ENCODE measurements at regions not wholly inside any gene's neighbourhood (a gene's known extent, or its start where the extent isn't known, plus 50 kb on each side); places are given as distances from the start of the nearest gene placed in this dataset.

DNA sequence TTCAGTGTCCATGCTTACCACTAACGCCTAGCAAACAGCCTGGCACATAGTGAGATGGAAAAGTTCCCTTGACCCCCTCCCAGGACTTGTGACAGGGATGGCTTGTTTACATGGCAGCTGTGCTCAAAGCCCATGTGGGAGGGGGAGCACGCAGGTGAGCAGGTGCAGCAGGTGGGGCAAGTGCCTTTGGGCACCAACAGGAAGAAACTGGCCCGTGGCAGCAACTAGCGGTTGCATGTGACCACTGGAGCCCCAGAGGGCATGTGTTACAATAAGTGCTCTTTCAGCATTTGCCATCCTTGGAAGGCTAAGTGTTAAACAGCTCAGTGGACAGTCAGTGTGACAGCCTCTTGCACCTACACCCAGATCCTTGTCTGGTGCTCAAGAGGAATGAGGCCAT, 734.6 kb downstream of the TUSC7 start:
- ChIA-PET CTCF (no interaction called here), POLR2A (no interaction called here)
- no peak overlapping the region for H3K27ac Mint-ChIP-seq
- DNase-seq (no peak), ATAC-seq (ENCODE audit: low read depth) (no peak)
- TF ChIP-seq, protein P1, sequence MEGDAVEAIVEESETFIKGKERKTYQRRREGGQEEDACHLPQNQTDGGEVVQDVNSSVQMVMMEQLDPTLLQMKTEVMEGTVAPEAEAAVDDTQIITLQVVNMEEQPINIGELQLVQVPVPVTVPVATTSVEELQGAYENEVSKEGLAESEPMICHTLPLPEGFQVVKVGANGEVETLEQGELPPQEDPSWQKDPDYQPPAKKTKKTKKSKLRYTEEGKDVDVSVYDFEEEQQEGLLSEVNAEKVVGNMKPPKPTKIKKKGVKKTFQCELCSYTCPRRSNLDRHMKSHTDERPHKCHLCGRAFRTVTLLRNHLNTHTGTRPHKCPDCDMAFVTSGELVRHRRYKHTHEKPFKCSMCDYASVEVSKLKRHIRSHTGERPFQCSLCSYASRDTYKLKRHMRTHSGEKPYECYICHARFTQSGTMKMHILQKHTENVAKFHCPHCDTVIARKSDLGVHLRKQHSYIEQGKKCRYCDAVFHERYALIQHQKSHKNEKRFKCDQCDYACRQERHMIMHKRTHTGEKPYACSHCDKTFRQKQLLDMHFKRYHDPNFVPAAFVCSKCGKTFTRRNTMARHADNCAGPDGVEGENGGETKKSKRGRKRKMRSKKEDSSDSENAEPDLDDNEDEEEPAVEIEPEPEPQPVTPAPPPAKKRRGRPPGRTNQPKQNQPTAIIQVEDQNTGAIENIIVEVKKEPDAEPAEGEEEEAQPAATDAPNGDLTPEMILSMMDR (IDR thresholded peaks at IDR 0.05) = no peak
- no peak overlapping the region for H3K4me3 Mint-ChIP-seq
- intact Hi-C loops (cut with micrococcal nuclease) = no loop called here
- H3K27me3 Mint-ChIP-seq = no peaks in the 10 kb centered on the region
- no peaks in the 10 kb centered on the region for H3K9me3 Mint-ChIP-seq
- H3K36me3 Mint-ChIP-seq (ENCODE audit: low read depth) = no peaks in the 10 kb centered on the region
- no peaks in the 10 kb centered on the region for H3K4me1 Mint-ChIP-seq

DNA sequence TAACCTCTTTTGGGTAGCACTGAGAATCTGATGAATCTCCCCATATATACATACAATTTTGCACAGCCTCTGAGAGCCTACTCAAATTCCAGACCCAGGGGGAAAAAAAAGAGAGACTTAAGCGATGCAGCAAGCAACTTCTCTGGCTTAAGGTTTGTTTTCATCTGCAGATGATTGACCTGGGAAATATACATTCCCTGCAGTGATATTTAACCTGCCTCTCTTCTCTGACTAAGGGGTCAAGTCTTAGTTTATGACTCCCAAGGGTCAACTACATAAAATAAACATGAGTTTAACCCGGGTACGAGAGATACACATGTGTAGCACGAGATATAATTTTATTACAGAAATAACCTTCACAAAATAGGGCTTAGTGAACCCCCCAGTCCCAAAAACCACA, 737.8 kb downstream of the TUSC7 start:
- H3K9me3 Mint-ChIP-seq = no peaks in the 10 kb centered on the region
- no peaks in the 10 kb centered on the region for H3K27me3 Mint-ChIP-seq
- CTCF ChIA-PET = no interaction called here
- POLR2A ChIA-PET = no interaction called here
- no peak overlapping the region for H3K27ac Mint-ChIP-seq
- no peaks in the 10 kb centered on the region for H3K36me3 Mint-ChIP-seq (ENCODE audit: low read depth)
- TF ChIP-seq, protein P1 (IDR thresholded peaks at IDR 0.05) = no peak
- no peak for DNase-seq
- ATAC-seq (ENCODE audit: low read depth) = no peak
- intact Hi-C loops (cut with micrococcal nuclease) = no loop called here
- H3K4me3 Mint-ChIP-seq = no peak overlapping the region
- H3K4me1 Mint-ChIP-seq = no peaks in the 10 kb centered on the region

DNA sequence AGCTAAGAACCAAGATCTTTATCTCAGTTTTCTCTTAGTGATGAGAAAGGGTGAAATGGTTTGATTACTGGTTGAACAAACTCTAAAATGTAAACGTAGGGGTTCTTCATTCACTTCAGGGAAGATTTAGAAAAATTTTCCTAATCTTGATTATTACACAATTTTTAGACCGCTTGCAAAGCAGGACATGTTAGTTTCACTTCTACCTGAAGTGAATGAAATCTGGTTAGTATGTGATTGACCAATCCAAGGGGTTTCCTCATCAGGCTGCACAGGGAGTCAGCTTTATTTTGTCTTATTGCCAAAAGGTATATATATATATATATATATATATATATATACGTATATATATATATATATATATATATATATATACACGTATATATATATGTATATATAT, 740.4 kb downstream of the TUSC7 start:
- H3K4me1 Mint-ChIP-seq = no peaks in the 10 kb centered on the region
- H3K27me3 Mint-ChIP-seq = no peaks in the 10 kb centered on the region
- no peak overlapping the region for H3K27ac Mint-ChIP-seq
- intact Hi-C loops (cut with micrococcal nuclease) = no loop called here
- TF ChIP-seq, protein P1 (IDR thresholded peaks at IDR 0.05) = no peak
- no peak for DNase-seq
- H3K4me3 Mint-ChIP-seq = no peak overlapping the region
- ChIA-PET CTCF (no interaction called here), POLR2A (no interaction called here)
- no peak for ATAC-seq (ENCODE audit: low read depth)
- H3K36me3 Mint-ChIP-seq (ENCODE audit: low read depth) = no peaks in the 10 kb centered on the region
- H3K9me3 Mint-ChIP-seq = no peaks in the 10 kb centered on the region

DNA sequence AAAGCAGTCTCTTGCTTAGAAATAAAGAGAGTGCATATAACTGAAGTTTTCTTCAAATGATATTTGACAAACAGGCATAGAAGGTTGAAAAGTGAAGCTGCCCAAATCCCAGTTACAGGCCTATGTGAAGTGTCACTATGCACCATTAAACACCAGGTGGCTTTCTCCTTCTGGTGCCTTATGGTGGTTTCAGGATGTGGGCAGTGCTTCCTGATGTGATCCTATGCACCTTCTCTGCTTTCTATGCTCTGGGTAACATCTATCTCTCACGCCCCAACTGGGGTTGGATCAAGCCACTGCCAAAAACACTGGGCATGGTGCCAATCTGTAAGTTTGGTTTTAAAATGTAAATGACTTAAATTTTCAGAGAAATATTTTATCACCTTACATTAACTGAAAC, 744.7 kb downstream of the TUSC7 start:
- no peaks in the 10 kb centered on the region for H3K4me1 Mint-ChIP-seq
- ChIA-PET POLR2A (no interaction called here), CTCF (no interaction called here)
- H3K4me3 Mint-ChIP-seq = no peak overlapping the region
- no peaks in the 10 kb centered on the region for H3K9me3 Mint-ChIP-seq
- TF ChIP-seq, protein P1 (IDR thresholded peaks at IDR 0.05) = no peak
- H3K36me3 Mint-ChIP-seq (ENCODE audit: low read depth) = no peaks in the 10 kb centered on the region
- intact Hi-C loops (cut with micrococcal nuclease) = no loop called here
- H3K27me3 Mint-ChIP-seq = no peaks in the 10 kb centered on the region
- ATAC-seq (ENCODE audit: low read depth) (no peak), DNase-seq (no peak)
- H3K27ac Mint-ChIP-seq = no peak overlapping the region

DNA sequence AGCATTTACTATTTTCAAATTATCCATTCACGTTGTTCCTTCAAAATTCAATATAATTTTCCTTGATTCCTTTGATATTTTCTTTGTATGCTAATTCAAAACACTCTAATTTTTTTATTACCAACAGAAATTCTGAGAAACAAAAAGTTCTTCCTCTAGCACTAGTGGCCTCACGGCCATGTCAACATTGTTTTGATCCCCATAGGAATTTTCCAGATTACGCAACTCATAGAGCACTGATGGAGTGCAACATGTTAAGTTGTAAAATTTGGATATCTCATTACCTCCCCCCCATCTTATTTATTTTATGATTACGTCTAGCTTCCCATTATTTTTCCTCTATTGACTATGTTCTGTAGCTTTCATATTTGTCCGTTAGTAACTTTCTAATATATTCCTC, 745.3 kb downstream of the TUSC7 start:
- ATAC-seq (ENCODE audit: low read depth) = no peak
- TF ChIP-seq, protein P1 (IDR thresholded peaks at IDR 0.05) = no peak
- intact Hi-C loops (cut with micrococcal nuclease) = no loop called here
- Mint-ChIP-seq H3K27me3 (no peaks in the 10 kb centered on the region), H3K4me3 (no peak overlapping the region), H3K27ac (no peak overlapping the region), H3K4me1 (no peaks in the 10 kb centered on the region), H3K36me3 (ENCODE audit: low read depth) (no peaks in the 10 kb centered on the region), H3K9me3 (no peaks in the 10 kb centered on the region)
- DNase-seq = no peak
- ChIA-PET CTCF (no interaction called here), POLR2A (no interaction called here)
